ENCODE measurements at regions not wholly inside any gene's neighbourhood (a gene's known extent, or its start where the extent isn't known, plus 50 kb on each side); places are given as distances from the start of the nearest gene placed in this dataset.
"Not testable (repeated sequence)": the region's sequence is repeated elsewhere in the genome, so short reads cannot be mapped to it uniquely, and the experiment has no call there.

GRCh38 chr4:1582227-1582626, 101.9 kb downstream of the FAM53A start:
- H3K4me3 ChIP-seq = no peak overlapping the region
- no peaks in the 10 kb centered on the region for H3K36me3 ChIP-seq (ENCODE audit: low read depth)
- DNase-seq = peak in 2 of 3 donors; percentile 29 to 61
- intact Hi-C loops (cut with DNase I, micrococcal nuclease) = no loop called here
- TF ChIP-seq CTCF (IDR thresholded peaks at IDR 0.05) = no peak
- no peaks in the 10 kb centered on the region for H3K9me3 ChIP-seq
- ATAC-seq = no peak
- H3K4me1 ChIP-seq (ENCODE audit: low read depth) = no peaks in the 10 kb centered on the region

- H3K36me3 ChIP-seq (ENCODE audit: low read depth); intact Hi-C loops (cut with DNase I, micrococcal nuclease): not testable (repeated sequence)
- DNase-seq = peak; percentile 85 to 96 (median 88)
Observed at GRCh38 chr4:1581164-1581894, 102.8 kb downstream of the FAM53A start.

DNA sequence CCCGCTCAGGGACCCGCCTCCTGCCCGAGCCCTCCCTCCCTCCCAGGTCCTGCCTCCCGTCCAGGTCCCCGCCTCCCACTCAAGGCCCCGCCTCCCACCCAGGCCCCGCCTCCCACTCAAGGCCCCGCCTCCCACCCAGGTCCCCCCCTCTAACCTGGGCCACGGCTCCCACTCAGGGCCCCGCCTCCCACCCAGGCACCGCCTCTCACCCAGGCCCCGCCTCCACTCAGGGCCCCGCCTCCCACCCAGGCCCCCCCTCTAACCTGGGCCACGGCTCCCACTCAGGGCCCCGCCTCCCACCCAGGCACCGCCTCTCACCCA, 103.5 kb downstream of the FAM53A start:
- H3K4me3 ChIP-seq; H3K36me3 ChIP-seq (ENCODE audit: low read depth); H3K4me1 ChIP-seq (ENCODE audit: low read depth); intact Hi-C loops (cut with DNase I, micrococcal nuclease); ATAC-seq; DNase-seq; H3K9me3 ChIP-seq: not testable (repeated sequence)

More at GRCh38 chr4:1581164-1581894, 102.8 kb downstream of the FAM53A start:
- H3K4me3 ChIP-seq; H3K4me1 ChIP-seq (ENCODE audit: low read depth); H3K9me3 ChIP-seq: not testable (repeated sequence)
- peak; percentile 58 for ATAC-seq

GRCh38 chr4:1579901-1580691, 104.0 kb downstream of the FAM53A start:
- intact Hi-C loops (cut with DNase I, micrococcal nuclease) = no loop called here
- Histone ChIP-seq H3K4me1 (ENCODE audit: low read depth) (no peaks in the 10 kb centered on the region), H3K4me3 (no peak overlapping the region), H3K9me3 (no peaks in the 10 kb centered on the region), H3K36me3 (ENCODE audit: low read depth) (no peaks in the 10 kb centered on the region)
- ATAC-seq (peak; percentile 87), DNase-seq (peak; percentile 84 to 96 (median 88))
- TF ChIP-seq CTCF (IDR thresholded peaks at IDR 0.05) = no peak

DNA sequence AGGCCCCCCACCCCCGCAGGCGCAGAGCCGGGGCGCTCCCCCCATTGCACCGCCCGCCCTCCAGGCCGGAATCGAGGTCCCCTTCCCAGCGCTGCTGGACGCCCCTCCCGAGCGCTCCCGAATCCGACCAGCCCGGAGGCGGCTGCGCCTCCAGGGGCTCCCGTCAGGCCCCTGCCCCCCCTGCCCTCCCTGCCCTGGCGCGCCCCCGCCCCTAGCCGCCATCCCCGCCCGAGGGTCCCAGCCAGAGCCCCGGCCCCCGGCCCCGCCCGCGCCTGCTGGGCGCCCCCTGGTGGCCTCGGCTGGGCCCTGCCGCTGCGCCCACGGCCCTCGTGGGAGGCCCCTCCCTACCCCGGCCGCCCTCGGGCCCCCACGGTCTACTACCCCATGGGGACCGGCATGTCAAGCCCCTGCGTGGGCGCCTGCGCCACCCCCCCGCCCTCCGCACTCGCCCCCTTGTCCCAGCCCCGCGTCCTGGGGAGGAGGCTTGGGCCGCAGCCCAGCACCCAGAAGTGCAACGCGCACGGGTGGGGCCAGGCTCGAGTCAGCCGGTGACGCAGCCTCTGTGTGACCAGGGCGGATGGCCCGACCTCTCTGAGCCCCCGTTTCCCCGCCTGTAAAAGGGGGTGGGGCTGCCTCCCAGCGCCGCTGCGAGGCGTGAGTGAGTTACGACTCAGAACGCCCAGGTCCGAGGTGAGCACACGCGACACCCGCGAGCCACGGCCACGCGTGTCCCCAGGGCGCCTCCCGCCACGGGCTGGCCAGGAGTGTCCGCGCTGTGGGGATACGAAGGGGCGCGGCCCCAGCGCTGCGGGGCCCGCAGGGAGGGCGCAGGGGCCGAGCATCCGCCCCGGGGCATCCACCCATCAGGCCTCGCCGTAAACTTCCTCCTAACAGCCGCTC, 104.9 kb downstream of the FAM53A start:
- intact Hi-C loops (cut with DNase I, micrococcal nuclease) = no loop called here
- H3K4me3 ChIP-seq = no peak overlapping the region
- no peaks in the 10 kb centered on the region for H3K36me3 ChIP-seq (ENCODE audit: low read depth)
- peak; percentile 72 for TF ChIP-seq CTCF (IDR thresholded peaks at IDR 0.05)
- H3K9me3 ChIP-seq = no peaks in the 10 kb centered on the region
- ATAC-seq = peak; percentile 70
- no peaks in the 10 kb centered on the region for H3K4me1 ChIP-seq (ENCODE audit: low read depth)
- peak; percentile 73 to 92 (median 81) for DNase-seq

GRCh38 chr4:1578251-1578773, 105.8 kb downstream of the FAM53A start:
- Histone ChIP-seq H3K36me3 (ENCODE audit: low read depth) (no peaks in the 10 kb centered on the region), H3K9me3 (no peaks in the 10 kb centered on the region), H3K4me1 (ENCODE audit: low read depth) (no peaks in the 10 kb centered on the region), H3K4me3 (no peak overlapping the region)
- peak in 2 of 3 donors; percentile 36 to 59 for DNase-seq
- intact Hi-C loops (cut with DNase I, micrococcal nuclease) = no loop called here
- ATAC-seq = no peak
- TF ChIP-seq CTCF (IDR thresholded peaks at IDR 0.05) = no peak
